ENCODE measurements at regions not wholly inside any gene's neighbourhood (a gene's known extent, or its start where the extent isn't known, plus 50 kb on each side); places are given as distances from the start of the nearest gene placed in this dataset.

DNA sequence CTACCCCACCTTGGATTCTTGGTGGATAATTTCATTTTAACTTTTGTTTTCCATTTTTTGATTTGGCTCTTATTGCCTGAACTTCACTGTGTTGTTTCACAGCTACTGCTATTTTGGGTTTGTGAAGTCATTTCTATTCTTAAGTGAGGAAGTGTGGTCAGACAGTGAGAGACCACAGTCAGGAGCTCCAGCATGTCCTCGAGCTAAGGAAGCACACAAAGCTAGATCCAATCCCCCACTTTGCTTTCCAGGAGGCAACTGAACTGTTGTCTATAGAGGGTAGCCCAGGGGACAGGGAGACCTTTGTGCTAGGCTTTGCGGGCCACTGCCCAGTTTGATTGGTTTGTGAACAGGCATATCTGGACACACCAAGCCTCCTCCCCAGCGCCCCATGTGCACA, 251.8 kb upstream of the KIRREL3 start:
- Mint-ChIP-seq H3K27ac (no peak overlapping the region), H3K9me3 (no peaks in the 10 kb centered on the region), H3K4me1 (ENCODE audit: low read depth) (no peaks in the 10 kb centered on the region), H3K36me3 (ENCODE audit: low read depth) (no peaks in the 10 kb centered on the region), H3K27me3 (ENCODE audit: insufficient read depth) (no peaks in the 10 kb centered on the region), H3K4me3 (no peak overlapping the region)
- intact Hi-C loops (cut with micrococcal nuclease) = no loop called here
- DNase-seq (ENCODE audit: low spot score) = no peak

- Mint-ChIP-seq H3K27ac (no peak overlapping the region), H3K36me3 (ENCODE audit: low read depth) (no peaks in the 10 kb centered on the region), H3K4me1 (ENCODE audit: low read depth) (no peaks in the 10 kb centered on the region), H3K9me3 (no peaks in the 10 kb centered on the region), H3K27me3 (ENCODE audit: insufficient read depth) (no peaks in the 10 kb centered on the region), H3K4me3 (no peak overlapping the region)
- DNase-seq (ENCODE audit: low spot score) = no peak
- intact Hi-C loops (cut with micrococcal nuclease) = no loop called here
Measured at GRCh38 chr11:127249576-127249975, 249.0 kb upstream of the KIRREL3 start.

DNA sequence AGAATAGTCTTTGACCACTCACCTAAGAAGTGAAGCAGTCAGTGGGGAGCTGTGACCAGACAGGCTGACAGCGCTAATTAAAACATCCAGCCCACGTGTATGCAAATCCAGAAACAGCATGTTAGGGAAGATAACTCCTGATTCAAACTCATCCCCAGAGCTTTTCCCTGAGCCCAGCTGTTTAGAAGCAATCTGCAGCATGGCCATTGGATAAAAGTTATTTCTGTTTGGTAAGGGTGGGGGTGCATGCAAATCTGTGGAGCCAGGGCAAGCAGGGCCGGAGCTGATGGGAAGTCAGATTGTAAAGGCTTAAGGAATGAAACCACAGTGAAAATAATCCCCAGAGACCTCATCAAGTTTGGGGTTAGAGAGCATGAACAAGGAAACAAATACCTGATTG, 247.9 kb upstream of the KIRREL3 start:
- Mint-ChIP-seq H3K36me3 (ENCODE audit: low read depth) (no peaks in the 10 kb centered on the region), H3K9me3 (no peaks in the 10 kb centered on the region), H3K4me1 (ENCODE audit: low read depth) (no peaks in the 10 kb centered on the region), H3K27me3 (ENCODE audit: insufficient read depth) (no peaks in the 10 kb centered on the region), H3K4me3 (no peak overlapping the region), H3K27ac (no peak overlapping the region)
- no peak for DNase-seq (ENCODE audit: low spot score)
- intact Hi-C loops (cut with micrococcal nuclease) = no loop called here

DNA sequence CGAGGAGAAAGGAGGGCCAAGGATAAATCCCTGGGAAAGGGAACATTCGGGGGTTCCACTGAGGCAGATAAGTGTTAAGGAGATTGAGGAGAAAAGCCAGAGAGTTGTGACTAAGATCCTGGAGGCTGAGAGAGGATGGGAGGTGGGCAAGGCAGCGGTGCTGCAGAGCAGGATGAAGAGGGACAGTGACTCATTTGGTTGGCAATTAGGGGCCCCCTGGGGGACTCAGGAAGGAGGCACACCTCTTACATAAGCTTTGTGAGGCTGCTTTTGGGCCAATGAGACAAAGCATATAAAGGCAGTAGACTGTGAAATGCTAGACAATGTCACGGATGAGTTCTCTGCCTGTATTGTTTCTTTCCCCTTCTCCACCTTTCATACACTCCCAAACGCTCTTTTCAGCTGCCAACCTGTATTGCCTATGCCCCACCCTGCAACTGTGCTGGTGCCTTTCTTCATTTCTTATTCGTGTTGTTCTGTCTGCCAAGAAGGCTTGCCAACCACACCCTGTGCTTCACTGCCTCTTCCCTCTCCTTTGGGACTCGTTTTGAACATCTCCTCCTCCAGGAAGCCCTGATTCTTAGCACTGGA, 246.8 kb upstream of the KIRREL3 start:
- intact Hi-C loops (cut with micrococcal nuclease) = no loop called here
- no peak overlapping the region for H3K27ac Mint-ChIP-seq
- no peak for DNase-seq (ENCODE audit: low spot score)

DNA sequence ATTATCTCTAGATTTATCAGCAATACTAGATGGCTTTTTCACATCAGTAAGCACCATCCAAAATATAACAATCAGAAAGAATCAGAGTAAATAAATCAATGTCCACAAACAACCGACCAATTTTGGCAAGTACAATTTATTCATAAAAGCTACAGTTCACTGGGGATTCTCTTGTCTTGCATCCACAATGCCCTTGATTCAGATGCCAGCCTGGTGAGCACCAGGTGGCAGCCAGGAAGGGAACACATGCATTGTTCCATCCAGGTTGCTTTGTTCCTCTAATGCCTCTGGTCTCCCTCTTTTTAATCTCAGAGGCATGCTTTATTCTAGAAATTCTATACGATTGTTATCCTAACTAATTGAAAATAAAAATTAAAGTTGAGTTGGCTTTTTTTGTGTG, 242.1 kb upstream of the KIRREL3 start:
- no peaks in the 10 kb centered on the region for H3K4me1 Mint-ChIP-seq (ENCODE audit: low read depth)
- no peak overlapping the region for H3K4me3 Mint-ChIP-seq
- intact Hi-C loops (cut with micrococcal nuclease) = no loop called here
- no peaks in the 10 kb centered on the region for H3K9me3 Mint-ChIP-seq
- no peaks in the 10 kb centered on the region for H3K36me3 Mint-ChIP-seq (ENCODE audit: low read depth)
- H3K27ac Mint-ChIP-seq = no peak overlapping the region
- H3K27me3 Mint-ChIP-seq (ENCODE audit: insufficient read depth) = no peaks in the 10 kb centered on the region
- DNase-seq (ENCODE audit: low spot score) = no peak

More for the DNA sequence above, 246.8 kb upstream of the KIRREL3 start:
- no peaks in the 10 kb centered on the region for H3K36me3 Mint-ChIP-seq (ENCODE audit: low read depth)
- no peaks in the 10 kb centered on the region for H3K9me3 Mint-ChIP-seq
- no peaks in the 10 kb centered on the region for H3K4me1 Mint-ChIP-seq (ENCODE audit: low read depth)
- H3K27me3 Mint-ChIP-seq (ENCODE audit: insufficient read depth) = no peaks in the 10 kb centered on the region
- no peak overlapping the region for H3K4me3 Mint-ChIP-seq

DNA sequence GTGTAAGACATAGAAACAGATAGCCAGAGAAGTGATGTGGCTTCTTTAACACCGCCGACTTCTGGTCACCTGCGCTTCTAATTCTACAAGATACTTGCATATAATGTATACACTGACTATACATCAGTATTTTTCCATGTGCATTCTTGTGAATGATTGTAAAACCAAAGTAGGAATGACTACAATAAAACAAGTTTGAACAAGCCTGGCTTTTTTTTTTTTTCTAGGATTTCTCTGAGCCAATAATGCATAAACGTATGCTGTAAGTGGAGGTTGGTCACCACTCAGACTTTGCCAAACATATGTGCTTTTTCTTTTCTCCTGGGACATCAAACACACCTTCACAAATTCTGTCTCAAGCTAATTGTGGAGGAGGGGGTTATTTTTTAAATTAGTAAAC, 237.8 kb upstream of the KIRREL3 start:
- intact Hi-C loops (cut with micrococcal nuclease) = no loop called here
- Mint-ChIP-seq H3K4me3 (no peak overlapping the region), H3K36me3 (ENCODE audit: low read depth) (no peaks in the 10 kb centered on the region), H3K4me1 (ENCODE audit: low read depth) (no peaks in the 10 kb centered on the region), H3K27me3 (ENCODE audit: insufficient read depth) (no peaks in the 10 kb centered on the region), H3K9me3 (no peaks in the 10 kb centered on the region), H3K27ac (no peak overlapping the region)
- no peak for DNase-seq (ENCODE audit: low spot score)

- Mint-ChIP-seq H3K4me1 (ENCODE audit: low read depth) (no peaks in the 10 kb centered on the region), H3K36me3 (ENCODE audit: low read depth) (no peaks in the 10 kb centered on the region), H3K9me3 (no peaks in the 10 kb centered on the region), H3K4me3 (no peak overlapping the region), H3K27ac (no peak overlapping the region), H3K27me3 (ENCODE audit: insufficient read depth) (no peaks in the 10 kb centered on the region)
- intact Hi-C loops (cut with micrococcal nuclease) = no loop called here
- DNase-seq (ENCODE audit: low spot score) = no peak
Measured at GRCh38 chr11:127236776-127237175, 236.2 kb upstream of the KIRREL3 start.

- Mint-ChIP-seq H3K36me3 (ENCODE audit: low read depth) (no peaks in the 10 kb centered on the region), H3K4me1 (ENCODE audit: low read depth) (no peaks in the 10 kb centered on the region), H3K27me3 (ENCODE audit: insufficient read depth) (no peaks in the 10 kb centered on the region), H3K27ac (no peak overlapping the region), H3K4me3 (no peak overlapping the region), H3K9me3 (no peaks in the 10 kb centered on the region)
- no peak for DNase-seq (ENCODE audit: low spot score)
- intact Hi-C loops (cut with micrococcal nuclease) = no loop called here
Measured at GRCh38 chr11:127233998-127234397, 233.4 kb upstream of the KIRREL3 start.

DNA sequence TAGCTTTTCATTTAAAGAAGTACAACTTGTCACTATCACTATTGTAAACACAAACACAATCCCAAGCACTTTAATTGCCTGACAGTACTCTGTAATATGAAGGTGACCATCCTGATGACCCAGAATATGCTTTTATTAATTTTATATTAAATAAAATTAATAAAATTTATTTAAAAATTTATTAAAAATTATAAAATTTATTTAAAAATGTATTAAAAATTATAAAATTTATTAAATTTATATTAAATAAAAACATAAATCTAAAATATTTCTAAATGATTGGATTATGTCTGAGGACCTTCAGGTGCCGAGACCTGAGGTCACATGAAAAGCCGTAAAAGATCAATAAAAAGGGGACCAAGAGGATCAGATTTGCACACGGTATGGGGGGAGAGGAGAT, 229.8 kb upstream of the KIRREL3 start:
- Mint-ChIP-seq H3K9me3 (no peaks in the 10 kb centered on the region), H3K4me3 (no peak overlapping the region), H3K27me3 (ENCODE audit: insufficient read depth) (no peaks in the 10 kb centered on the region), H3K4me1 (ENCODE audit: low read depth) (no peaks in the 10 kb centered on the region), H3K36me3 (ENCODE audit: low read depth) (no peaks in the 10 kb centered on the region), H3K27ac (no peak overlapping the region)
- intact Hi-C loops (cut with micrococcal nuclease) = no loop called here
- no peak for DNase-seq (ENCODE audit: low spot score)

DNA sequence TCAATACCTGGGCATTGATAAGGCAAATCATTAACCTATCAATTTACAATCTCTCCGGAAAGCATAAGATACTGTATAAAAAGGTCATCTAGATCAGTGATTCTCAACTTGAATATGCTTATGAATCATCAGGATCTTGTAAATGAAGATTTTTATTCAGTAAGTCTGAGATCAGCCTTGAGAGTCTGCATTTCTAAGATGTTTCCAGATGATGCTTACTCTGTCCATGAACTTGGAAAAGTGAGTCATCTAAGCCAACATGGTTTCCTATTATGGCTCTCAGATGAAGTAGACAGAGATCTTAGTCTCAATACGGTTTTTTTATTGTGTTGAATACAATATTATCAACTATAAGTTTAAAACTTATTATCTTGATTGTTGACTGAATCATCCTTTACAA, 226.4 kb upstream of the KIRREL3 start:
- Mint-ChIP-seq H3K36me3 (ENCODE audit: low read depth) (no peaks in the 10 kb centered on the region), H3K4me3 (no peak overlapping the region), H3K9me3 (no peaks in the 10 kb centered on the region), H3K4me1 (ENCODE audit: low read depth) (no peaks in the 10 kb centered on the region), H3K27ac (no peak overlapping the region), H3K27me3 (ENCODE audit: insufficient read depth) (no peaks in the 10 kb centered on the region)
- intact Hi-C loops (cut with micrococcal nuclease) = no loop called here
- DNase-seq (ENCODE audit: low spot score) = no peak

GRCh38 chr11:127226380-127226779, 225.8 kb upstream of the KIRREL3 start:
- intact Hi-C loops (cut with micrococcal nuclease) = no loop called here
- Mint-ChIP-seq H3K36me3 (ENCODE audit: low read depth) (no peaks in the 10 kb centered on the region), H3K27me3 (ENCODE audit: insufficient read depth) (no peaks in the 10 kb centered on the region), H3K4me3 (no peak overlapping the region), H3K9me3 (no peaks in the 10 kb centered on the region), H3K4me1 (ENCODE audit: low read depth) (no peaks in the 10 kb centered on the region), H3K27ac (no peak overlapping the region)
- no peak for DNase-seq (ENCODE audit: low spot score)

DNA sequence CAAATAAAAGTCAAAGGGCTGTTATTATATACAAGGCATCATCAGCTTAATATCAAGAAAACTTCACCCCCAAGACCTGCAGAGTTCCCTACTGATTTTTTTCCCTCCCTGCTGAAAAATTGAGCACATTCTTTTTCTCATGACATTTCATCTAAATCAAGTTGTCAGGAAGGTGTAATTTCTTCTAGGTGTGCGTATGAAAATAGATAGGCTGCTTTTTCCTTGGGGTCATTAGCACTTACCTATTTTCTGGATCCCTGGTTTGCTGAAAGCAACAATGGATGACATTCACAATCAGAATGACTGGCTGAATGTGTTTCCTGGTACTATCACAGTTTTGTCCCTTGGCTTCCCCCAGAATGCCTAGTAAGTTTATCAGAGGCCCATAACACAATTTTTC, 225.0 kb upstream of the KIRREL3 start:
- H3K4me1 Mint-ChIP-seq (ENCODE audit: low read depth) = no peaks in the 10 kb centered on the region

GRCh38 chr11:127224276-127224675, 223.7 kb upstream of the KIRREL3 start:
- intact Hi-C loops (cut with micrococcal nuclease) = no loop called here
- H3K27me3 Mint-ChIP-seq (ENCODE audit: insufficient read depth) = no peaks in the 10 kb centered on the region
- H3K4me1 Mint-ChIP-seq (ENCODE audit: low read depth) = no peaks in the 10 kb centered on the region
- no peaks in the 10 kb centered on the region for H3K9me3 Mint-ChIP-seq
- no peak for DNase-seq (ENCODE audit: low spot score)
- no peaks in the 10 kb centered on the region for H3K36me3 Mint-ChIP-seq (ENCODE audit: low read depth)
- no peak overlapping the region for H3K4me3 Mint-ChIP-seq
- no peak overlapping the region for H3K27ac Mint-ChIP-seq

More for the DNA sequence above, 225.0 kb upstream of the KIRREL3 start:
- no peak overlapping the region for H3K27ac Mint-ChIP-seq
- no peak for DNase-seq (ENCODE audit: low spot score)
- no peak overlapping the region for H3K4me3 Mint-ChIP-seq
- intact Hi-C loops (cut with micrococcal nuclease) = no loop called here
- no peaks in the 10 kb centered on the region for H3K27me3 Mint-ChIP-seq (ENCODE audit: insufficient read depth)
- H3K36me3 Mint-ChIP-seq (ENCODE audit: low read depth) = no peaks in the 10 kb centered on the region
- H3K9me3 Mint-ChIP-seq = no peaks in the 10 kb centered on the region

DNA sequence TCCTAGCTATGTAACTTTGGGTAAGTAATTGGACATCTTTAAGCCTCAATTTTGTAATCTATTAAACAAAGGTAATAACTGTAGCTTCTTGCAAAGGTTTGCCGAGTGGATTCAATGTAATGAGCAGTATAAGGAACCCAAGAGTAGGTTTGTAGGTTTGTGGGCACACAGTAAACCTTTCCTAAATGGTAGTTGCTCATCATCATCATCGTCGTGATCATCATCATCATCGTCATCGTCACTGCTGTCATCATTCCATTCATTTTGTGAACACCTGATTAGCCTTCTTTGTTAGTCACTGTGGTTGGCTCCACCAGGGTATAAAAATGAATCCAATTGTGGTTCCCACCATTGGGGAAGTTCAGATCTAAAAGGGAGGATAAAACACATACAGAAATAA, 223.1 kb upstream of the KIRREL3 start:
- Mint-ChIP-seq H3K36me3 (ENCODE audit: low read depth) (no peaks in the 10 kb centered on the region), H3K27ac (no peak overlapping the region), H3K9me3 (no peaks in the 10 kb centered on the region), H3K4me3 (no peak overlapping the region), H3K27me3 (ENCODE audit: insufficient read depth) (no peaks in the 10 kb centered on the region), H3K4me1 (ENCODE audit: low read depth) (no peaks in the 10 kb centered on the region)
- intact Hi-C loops (cut with micrococcal nuclease) = no loop called here
- DNase-seq (ENCODE audit: low spot score) = no peak

All from activated T-helper 1 cell treated with anti-CD3 and anti-CD28 coated beads, Interleukin-12 subunit alpha, Interleukin-12 subunit beta, Interleukin-2, Interleukin-4 antibody, amounts not matched to agents 30 ng/mL and 10 ng/mL and 1 ng/mL, durations not matched to agents 14 hours and 24 hours and 36 hours (primary cell).